GM12878 (cell line): ENCODE measurements at regions not wholly inside any gene's neighbourhood (a gene's known extent, or its start where the extent isn't known, plus 50 kb on each side); places are given as distances from the start of the nearest gene placed in this dataset.

Experiments used
- CEBPZ ChIP-seq: fragments of 150-350 bp; IDR thresholded peaks from 2 replicates; pipeline ENCODE4 v1.6.1; 2016; ENCODE audit warnings: low read depth, low read length
- HCFC1 ChIP-seq: fragments of 150-350 bp; IDR thresholded peaks from 2 replicates; pipeline ENCODE4 v1.6.1; 2014; ENCODE audit warnings: low read length
- MTA2 ChIP-seq: fragments of 450-650 bp; IDR thresholded peaks from 2 replicates; pipeline ENCODE4 v1.6.1; 2016; ENCODE audit warnings: low read depth, mild to moderate bottlenecking, moderate library complexity
- MYC ChIP-seq: IDR thresholded peaks from 2 replicates; pipeline ENCODE4 v1.6.1; 2011; ENCODE audit warnings: mild to moderate bottlenecking, low read length, moderate library complexity, inconsistent platforms; ENCODE audit not compliant: insufficient read depth, insufficient replicate concordance, insufficient read length, severe bottlenecking
- NFIC ChIP-seq: IDR thresholded peaks from 2 replicates; pipeline ENCODE4 v1.6.1; 2012; ENCODE audit warnings: low read depth, mild to moderate bottlenecking, inconsistent platforms, low read length, moderate library complexity
- NR2F1 ChIP-seq: fragments of 450-650 bp; conservative IDR thresholded peaks from 2 replicates; pipeline ENCODE4 v1.6.1; 2017; ENCODE audit warnings: mild to moderate bottlenecking
- PRDM15 ChIP-seq: fragments of 450-650 bp; formaldehyde crosslinking; IDR thresholded peaks from 2 replicates; pipeline ENCODE4 v1.4.0; 2020; ENCODE audit warnings: mild to moderate bottlenecking, moderate library complexity
- SIN3A ChIP-seq: IDR thresholded peaks from 2 replicates; pipeline ENCODE4 v1.6.1; 2012; ENCODE audit warnings: low read depth, low read length, improper control_type of control experiment
- SUZ12 ChIP-seq: fragments of 200-600 bp; sonication (generic); IDR thresholded peaks from one replicate; pipeline ENCODE4 v1.6.1; 2018; ENCODE audit warnings: antibody characterized with exemption, mild to moderate bottlenecking; ENCODE audit not compliant: unreplicated experiment
- TCF12 ChIP-seq: IDR thresholded peaks from 2 replicates; pipeline ENCODE4 v1.6.1; 2011; ENCODE audit warnings: low read depth, mild to moderate bottlenecking, low read length
- USF1 ChIP-seq: IDR thresholded peaks from 2 replicates; pipeline ENCODE4 v1.6.1; 2011; ENCODE audit warnings: borderline replicate concordance, low read depth, mild to moderate bottlenecking, moderate library complexity, mixed read lengths, low read length; ENCODE audit not compliant: insufficient read depth; ENCODE audit errors: extremely low read length

- TF ChIP-seq PRDM15 (CRISPR knock-in tag) (no peak), NR2F1 (no peak), MTA2 (no peak), MYC (no peak), HCFC1 (no peak), USF1 (no peak), CEBPZ (no peak), NFIC (no peak), SIN3A (no peak), SUZ12 (no peak), TCF12 (no peak)
- TF ChIP-seq, all 136 proteins: peak for 0
Observed at GRCh38 chr13:106243011-106243565, 292.4 kb downstream of the EFNB2 start (continued).
